Mesenchymal stem cell (in vitro differentiated cells and primary cell): ENCODE measurements at regions not wholly inside any gene's neighbourhood (a gene's known extent, or its start where the extent isn't known, plus 50 kb on each side); places are given as distances from the start of the nearest gene placed in this dataset.

ENCODE experiments used
- DNase-seq: peaks from one replicate; pipeline ENCODE4 v3.0.0-alpha.2; 2013
- H2AFZ ChIP-seq: one replicate; pipeline ENCODE4 v1.6.1; 2013; ENCODE audit warnings: low read depth, mild to moderate bottlenecking, control low read depth, inconsistent platforms, low read length, moderate library complexity
- H2AK5ac ChIP-seq: 2 replicates; pipeline ENCODE4 v1.6.1; 2013; ENCODE audit warnings: low read length, moderate library complexity, mild to moderate bottlenecking, inconsistent platforms; ENCODE audit not compliant: severe bottlenecking
- H2BK120ac ChIP-seq: one replicate; pipeline ENCODE4 v1.6.1; 2013; ENCODE audit warnings: low read depth, mild to moderate bottlenecking, inconsistent platforms, low read length, moderate library complexity
- H2BK12ac ChIP-seq, 2 experiments: one replicate each; pipeline ENCODE4 v1.6.1; 2013; ENCODE audit warnings: inconsistent platforms in 2 of 2, low read length in 2 of 2, mild to moderate bottlenecking in 2 of 2, moderate library complexity in 2 of 2, control low read depth in 1 of 2
- H2BK15ac ChIP-seq: one replicate; pipeline ENCODE4 v1.6.1; 2013; ENCODE audit warnings: mild to moderate bottlenecking, low read depth, inconsistent platforms; ENCODE audit not compliant: poor library complexity, severe bottlenecking
- H2BK5ac ChIP-seq: 2 replicates; pipeline ENCODE4 v1.6.1; 2013; ENCODE audit warnings: low read depth, mild to moderate bottlenecking, low read length, control low read depth, inconsistent platforms; ENCODE audit not compliant: poor library complexity, severe bottlenecking
- H3K14ac ChIP-seq, 2 experiments: one replicate each; pipeline ENCODE4 v1.6.1; 2013; ENCODE audit warnings: inconsistent platforms in 2 of 2, low read length in 2 of 2, control low read depth in 1 of 2, mild to moderate bottlenecking in 1 of 2, moderate library complexity in 1 of 2
- H3K18ac ChIP-seq, 2 experiments: one replicate each; pipeline ENCODE4 v1.6.1; 2013; ENCODE audit warnings: inconsistent platforms in 2 of 2, low read length in 2 of 2, control low read depth in 1 of 2, low read depth in 1 of 2, mild to moderate bottlenecking in 1 of 2
- H3K23ac ChIP-seq, 2 experiments: one replicate each; pipeline ENCODE4 v1.6.1; 2013; ENCODE audit warnings: inconsistent platforms in 2 of 2, low read length in 2 of 2, mild to moderate bottlenecking in 2 of 2, moderate library complexity in 2 of 2, control low read depth in 1 of 2
- H3K27ac ChIP-seq: 2 replicates; pipeline ENCODE4 v1.5.1; 2013; ENCODE audit warnings: mild to moderate bottlenecking, moderate library complexity, low read length, control low read depth, inconsistent platforms; ENCODE audit not compliant: poor library complexity, severe bottlenecking
- H3K27me3 ChIP-seq, 2 experiments: 2 replicates each; pipeline versions ENCODE4 v1.6.1 to v1.7.0; 2013; ENCODE audit warnings: low read length in 2 of 2, mild to moderate bottlenecking in 2 of 2, moderate library complexity in 2 of 2, control low read depth in 1 of 2, inconsistent platforms in 1 of 2; ENCODE audit not compliant: control insufficient read depth in 1 of 2, insufficient read depth in 1 of 2
- H3K36me3 ChIP-seq, 2 experiments: 2 replicates each; pipeline versions ENCODE4 v1.6.1 to v1.7.0; 2013; ENCODE audit warnings: low read length in 2 of 2, control low read depth in 1 of 2, inconsistent platforms in 1 of 2, low read depth in 1 of 2, mild to moderate bottlenecking in 1 of 2; ENCODE audit not compliant: insufficient read depth in 2 of 2, control insufficient read depth in 1 of 2
- H3K4ac ChIP-seq, 2 experiments: one replicate each; pipeline ENCODE4 v1.6.1; 2013; ENCODE audit warnings: inconsistent platforms in 2 of 2, low read length in 2 of 2, mild to moderate bottlenecking in 2 of 2, moderate library complexity in 2 of 2, control low read depth in 1 of 2, low read depth in 1 of 2
- H3K4me1 ChIP-seq: 2 replicates; pipeline ENCODE4 v1.6.1; 2013; ENCODE audit warnings: low read depth, low read length, control low read depth; ENCODE audit not compliant: control insufficient read depth, insufficient read depth
- H3K4me2 ChIP-seq: 2 replicates; pipeline ENCODE4 v1.6.1; 2013; ENCODE audit warnings: low read length, mild to moderate bottlenecking, inconsistent platforms; ENCODE audit not compliant: poor library complexity, severe bottlenecking
- H3K4me3 ChIP-seq, 2 experiments: 2 replicates each; pipeline versions ENCODE4 v1.5.1 to v1.7.0; 2013; ENCODE audit warnings: low read length in 2 of 2, mild to moderate bottlenecking in 2 of 2, control low read depth in 1 of 2, low read depth in 1 of 2; ENCODE audit not compliant: insufficient read depth in 1 of 2
- H3K79me1 ChIP-seq: replicated peaks from 2 replicates; pipeline ENCODE4 v1.6.1; 2013; ENCODE audit warnings: mild to moderate bottlenecking, control low read depth, low read length, inconsistent platforms; ENCODE audit not compliant: poor library complexity, severe bottlenecking
- H3K9ac ChIP-seq: 2 replicates; pipeline ENCODE4 v1.7.0; 2013; ENCODE audit warnings: mild to moderate bottlenecking, low read length, moderate library complexity
- H3K9me3 ChIP-seq: 2 replicates; pipeline ENCODE4 v1.7.0; 2013; ENCODE audit warnings: mild to moderate bottlenecking, low read length; ENCODE audit not compliant: control insufficient read depth
- H4K8ac ChIP-seq: one replicate; pipeline ENCODE4 v1.6.1; 2013; ENCODE audit warnings: inconsistent platforms, mild to moderate bottlenecking, low read length, moderate library complexity
- H4K91ac ChIP-seq: one replicate; pipeline ENCODE4 v1.6.1; 2013; ENCODE audit warnings: mild to moderate bottlenecking, low read length, inconsistent platforms
- WGBS: methylation state at CpG from one replicate; pipeline ENCODE4 v1.1.7; 2013; ENCODE audit warnings: mixed read lengths; 5-methylcytosine and 5-hydroxymethylcytosine counted together

DNA sequence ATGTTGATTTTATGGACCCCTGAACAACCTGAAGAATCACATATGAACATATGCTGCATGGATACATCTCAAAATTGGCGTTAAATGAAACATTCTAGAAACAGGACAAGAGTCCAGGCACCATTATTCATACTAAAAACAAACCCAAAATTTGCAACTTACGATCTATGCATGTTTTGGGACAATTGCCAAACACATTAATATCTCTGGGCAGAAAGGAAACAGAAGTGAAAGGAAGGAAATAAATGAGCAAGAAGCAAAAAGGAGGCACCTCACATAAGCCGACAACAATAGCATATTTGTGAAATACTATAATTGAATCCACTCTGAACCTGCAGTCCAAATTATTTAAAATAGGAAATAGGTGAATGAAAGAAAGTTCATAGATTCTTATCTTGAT, 1505.3 kb downstream of the AACS start:
- peaks cover 4% of the 10 kb centered on the region for H3K9me3 ChIP-seq
- no peak overlapping the region for H4K91ac ChIP-seq
- H4K8ac ChIP-seq, result no peak overlapping the region
- no peak for DNase-seq
- no peak overlapping the region for H3K4ac ChIP-seq
- H2BK12ac ChIP-seq, result no peak overlapping the region
- no peaks in the 10 kb centered on the region for H3K36me3 ChIP-seq
- no peak overlapping the region for H2AK5ac ChIP-seq
- H3K4me2 ChIP-seq, result no peak overlapping the region
- H3K27me3 ChIP-seq, result no peaks in the 10 kb centered on the region
- no peak overlapping the region for H3K14ac ChIP-seq
- no peak overlapping the region for H2BK120ac ChIP-seq
- no peak overlapping the region for H2BK15ac ChIP-seq
- H2BK5ac ChIP-seq, result no peak overlapping the region
- no peak overlapping the region for H3K4me3 ChIP-seq
- no peak overlapping the region for H3K9ac ChIP-seq
- H2AFZ ChIP-seq, result no peak overlapping the region
- WGBS, result 22% methylated on average over 1 of the region's 3 CpGs
- H3K27ac ChIP-seq, result no peak overlapping the region
- no peaks in the 10 kb centered on the region for H3K79me1 ChIP-seq
- H3K23ac ChIP-seq, result no peak overlapping the region
- H3K4me1 ChIP-seq, result no peaks in the 10 kb centered on the region
- H3K18ac ChIP-seq, result no peak overlapping the region

DNA sequence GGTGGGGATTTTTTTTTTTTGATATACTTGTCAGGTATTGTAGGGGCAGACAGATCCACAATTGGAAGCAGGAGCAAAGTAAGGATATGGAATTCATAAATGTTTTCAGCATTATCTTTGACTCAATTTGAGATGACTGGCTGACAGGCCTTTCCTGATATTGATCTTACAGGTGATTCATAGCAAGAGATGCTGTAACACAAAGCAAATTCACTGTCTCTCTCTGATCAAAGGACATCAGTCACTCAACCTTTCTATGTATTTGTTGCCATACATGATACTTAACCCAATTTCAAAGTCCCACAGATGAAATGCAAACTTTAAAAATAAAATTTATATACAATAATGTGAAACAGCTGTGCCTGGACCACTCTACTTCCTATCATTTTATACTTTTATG, 1506.9 kb downstream of the AACS start:
- Histone ChIP-seq H2AK5ac (no peak overlapping the region), H3K18ac (no peak overlapping the region), H3K27me3 (no peaks in the 10 kb centered on the region), H2BK120ac (no peak overlapping the region), H3K79me1 (no peaks in the 10 kb centered on the region), H3K4me1 (no peaks in the 10 kb centered on the region), H2BK15ac (no peak overlapping the region), H2BK12ac (no peak overlapping the region), H3K14ac (no peak overlapping the region), H3K4ac (no peak overlapping the region), H3K4me3 (no peak overlapping the region), H3K9ac (no peak overlapping the region), H4K91ac (no peak overlapping the region), H4K8ac (no peak overlapping the region), H2BK5ac (no peak overlapping the region), H3K23ac (no peak overlapping the region), H3K4me2 (no peak overlapping the region), H3K36me3 (no peaks in the 10 kb centered on the region), H3K9me3 (peaks cover 4% of the 10 kb centered on the region), H3K27ac (no peak overlapping the region), H2AFZ (no peak overlapping the region)
- DNase-seq, result no peak

DNA sequence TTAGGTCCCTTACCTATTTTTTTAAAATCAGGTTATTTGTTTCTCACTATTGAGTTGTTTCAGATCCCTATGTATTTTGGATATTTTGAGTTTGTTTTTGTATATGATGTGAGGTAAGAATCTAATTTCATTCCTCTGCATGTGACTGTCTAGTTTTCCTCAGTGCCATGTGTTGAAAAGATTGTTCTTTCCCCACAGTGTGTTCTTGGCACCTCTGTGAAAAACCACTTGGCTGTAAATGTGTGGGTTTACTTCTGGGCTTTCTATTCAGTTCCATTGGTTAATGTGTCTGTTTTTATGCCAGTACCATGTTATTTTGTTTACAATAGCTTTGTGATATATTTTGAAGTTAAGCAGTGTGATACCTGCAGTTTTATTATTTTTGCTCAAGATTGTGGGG, 1516.4 kb downstream of the AACS start:
- H3K14ac ChIP-seq, result no peak overlapping the region
- H3K4me3 ChIP-seq, result no peak overlapping the region
- no peaks in the 10 kb centered on the region for H3K79me1 ChIP-seq
- no peak overlapping the region for H3K4ac ChIP-seq
- H3K36me3 ChIP-seq, result no peaks in the 10 kb centered on the region
- no peak for DNase-seq
- no peak overlapping the region for H3K9ac ChIP-seq
- no peak overlapping the region for H2BK15ac ChIP-seq
- H4K8ac ChIP-seq, result no peak overlapping the region
- no peak overlapping the region for H2BK5ac ChIP-seq
- H2AK5ac ChIP-seq, result no peak overlapping the region
- no peak overlapping the region for H3K18ac ChIP-seq
- no peak overlapping the region for H2BK120ac ChIP-seq
- no peak overlapping the region for H3K23ac ChIP-seq
- no peak overlapping the region for H3K4me2 ChIP-seq
- no peak overlapping the region for H3K27ac ChIP-seq
- no peak overlapping the region for H2BK12ac ChIP-seq
- no peak overlapping the region for H4K91ac ChIP-seq
- H3K27me3 ChIP-seq, result no peaks in the 10 kb centered on the region
- no peaks in the 10 kb centered on the region for H3K9me3 ChIP-seq
- H3K4me1 ChIP-seq, result no peaks in the 10 kb centered on the region
- H2AFZ ChIP-seq, result no peak overlapping the region

DNA sequence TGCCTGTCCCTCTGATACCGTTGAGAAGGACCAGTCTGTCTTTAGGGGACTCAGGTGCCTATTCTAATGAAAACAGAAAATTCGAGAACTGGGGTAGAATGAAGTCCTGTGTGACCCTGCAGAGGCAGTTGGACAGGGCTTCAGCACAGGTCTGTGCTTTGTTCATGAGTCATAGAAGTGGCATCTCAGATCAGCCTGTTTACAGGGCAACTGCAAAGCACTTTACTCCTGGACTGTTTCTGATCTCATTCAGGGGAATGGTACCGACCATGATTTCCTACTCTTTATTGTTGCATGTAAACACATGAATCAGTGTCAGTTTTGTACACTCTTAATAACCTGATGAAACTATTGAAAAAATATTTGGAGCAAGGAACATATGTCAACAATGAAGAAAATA, 1517.0 kb downstream of the AACS start:
- Histone ChIP-seq H2AFZ (no peak overlapping the region), H3K27me3 (no peaks in the 10 kb centered on the region), H2BK15ac (no peak overlapping the region), H3K23ac (no peak overlapping the region), H3K9ac (no peak overlapping the region), H3K4ac (no peak overlapping the region), H2BK12ac (no peak overlapping the region), H3K27ac (no peak overlapping the region), H3K9me3 (no peaks in the 10 kb centered on the region), H4K91ac (no peak overlapping the region), H3K18ac (no peak overlapping the region), H3K79me1 (no peaks in the 10 kb centered on the region), H4K8ac (no peak overlapping the region), H2AK5ac (no peak overlapping the region), H3K4me3 (no peak overlapping the region), H3K4me1 (no peaks in the 10 kb centered on the region), H2BK120ac (no peak overlapping the region), H3K36me3 (no peaks in the 10 kb centered on the region), H3K4me2 (no peak overlapping the region), H3K14ac (no peak overlapping the region), H2BK5ac (no peak overlapping the region)
- 33% methylated on average over 2 of the region's 3 CpGs for WGBS
- no peak for DNase-seq
